GM12891 (cell line): ENCODE measurements at regions not wholly inside any gene's neighbourhood (a gene's known extent, or its start where the extent isn't known, plus 50 kb on each side); places are given as distances from the start of the nearest gene placed in this dataset.

ENCODE experiments used
- PAX5 ChIP-seq: IDR thresholded peaks from 2 replicates; pipeline ENCODE4 v1.6.1; 2011; ENCODE audit warnings: low read length, moderate library complexity, mild to moderate bottlenecking; ENCODE audit not compliant: insufficient read depth, severe bottlenecking
- POLR2A ChIP-seq: IDR thresholded peaks from 2 replicates; pipeline ENCODE4 v1.6.1; 2011; ENCODE audit warnings: low read depth, low read length, control low read depth
- POLR2AphosphoS5 ChIP-seq: IDR thresholded peaks from 2 replicates; pipeline ENCODE4 v1.6.1; 2011; ENCODE audit warnings: low read depth, low read length, control low read depth
- POU2F2 ChIP-seq: IDR thresholded peaks from 2 replicates; pipeline ENCODE4 v1.6.1; 2011; ENCODE audit warnings: low read depth, mild to moderate bottlenecking, control low read depth, low read length, moderate library complexity
- SPI1 ChIP-seq: IDR thresholded peaks from 2 replicates; pipeline ENCODE4 v1.6.1; 2011; ENCODE audit warnings: low read depth, low read length, control low read depth
- TAF1 ChIP-seq: IDR thresholded peaks from 2 replicates; pipeline ENCODE4 v1.6.1; 2011; ENCODE audit warnings: low read depth, low read length, control low read depth

GRCh38 chr4:106569146-106570031 lies 200.8 kb upstream of the GIMD1 start:
- TF ChIP-seq TAF1 (no peak), POLR2AphosphoS5 (no peak), SPI1 (no peak), POLR2A (no peak), POU2F2 (no peak), PAX5 (no peak)
